GM19372 (cell line): ENCODE measurements at regions not wholly inside any gene's neighbourhood (a gene's known extent, or its start where the extent isn't known, plus 50 kb on each side); places are given as distances from the start of the nearest gene placed in this dataset.
"Not testable (repeated sequence)": the region's sequence is repeated elsewhere in the genome, so short reads cannot be mapped to it uniquely, and the experiment has no call there.

Experiments
- ATAC-seq: cut with Tn5 transposase; IDR thresholded peaks from one replicate; pipeline ENCODE4 v1.9.1; 2021; ENCODE audit warnings: mild to moderate bottlenecking, low read depth, moderate library complexity; ENCODE audit not compliant: unreplicated experiment

DNA sequence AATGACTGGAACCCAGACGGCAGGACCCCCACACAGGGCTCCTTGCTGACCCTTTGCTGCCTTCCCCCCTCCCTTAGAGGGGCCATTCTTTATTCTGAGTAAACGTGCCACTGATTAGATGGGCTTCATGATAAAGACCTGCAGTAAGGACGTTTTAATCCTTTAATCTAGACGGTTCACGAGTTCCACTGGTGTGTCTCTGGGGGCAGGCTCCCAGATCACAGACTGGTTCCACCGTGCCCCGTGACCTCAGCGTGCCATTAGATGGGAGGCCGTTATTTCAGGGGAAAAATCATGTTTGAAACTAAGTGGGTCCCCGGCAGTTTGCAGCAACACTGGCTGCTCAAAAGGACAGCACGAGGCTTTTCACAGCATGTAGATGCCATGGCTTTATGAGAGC, 246.9 kb upstream of the PLGLB2 start:
- not testable (repeated sequence) for ATAC-seq

DNA sequence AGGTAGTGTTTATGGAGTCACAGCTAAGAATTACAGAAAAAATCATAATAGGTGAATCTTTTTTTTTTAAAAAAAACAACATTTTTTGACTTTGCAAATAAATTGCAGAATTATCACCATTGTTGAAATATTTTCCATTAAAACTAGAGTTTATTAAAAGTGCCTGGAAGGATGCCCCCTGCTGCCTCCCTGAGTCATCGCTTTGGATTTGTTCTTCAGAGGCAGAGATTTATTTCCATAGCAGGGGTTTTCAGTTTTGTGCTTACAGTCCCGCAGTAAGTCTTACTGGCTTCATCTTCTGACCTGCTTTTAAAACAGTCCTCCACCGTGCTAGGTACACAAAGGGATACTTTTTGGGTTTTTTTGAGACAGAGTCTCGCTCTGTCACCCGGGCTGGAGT, 244.9 kb upstream of the PLGLB2 start:
- ATAC-seq = not testable (repeated sequence)

- ATAC-seq = not testable (repeated sequence)
These were observed 242.6 kb upstream of the PLGLB2 start for GRCh38 chr2:87505239-87505638.

- not testable (repeated sequence) for ATAC-seq
These were observed 242.0 kb upstream of the PLGLB2 start for GRCh38 chr2:87505909-87506308.

- not testable (repeated sequence) for ATAC-seq
These were observed 240.2 kb upstream of the PLGLB2 start for GRCh38 chr2:87507378-87508348.

DNA sequence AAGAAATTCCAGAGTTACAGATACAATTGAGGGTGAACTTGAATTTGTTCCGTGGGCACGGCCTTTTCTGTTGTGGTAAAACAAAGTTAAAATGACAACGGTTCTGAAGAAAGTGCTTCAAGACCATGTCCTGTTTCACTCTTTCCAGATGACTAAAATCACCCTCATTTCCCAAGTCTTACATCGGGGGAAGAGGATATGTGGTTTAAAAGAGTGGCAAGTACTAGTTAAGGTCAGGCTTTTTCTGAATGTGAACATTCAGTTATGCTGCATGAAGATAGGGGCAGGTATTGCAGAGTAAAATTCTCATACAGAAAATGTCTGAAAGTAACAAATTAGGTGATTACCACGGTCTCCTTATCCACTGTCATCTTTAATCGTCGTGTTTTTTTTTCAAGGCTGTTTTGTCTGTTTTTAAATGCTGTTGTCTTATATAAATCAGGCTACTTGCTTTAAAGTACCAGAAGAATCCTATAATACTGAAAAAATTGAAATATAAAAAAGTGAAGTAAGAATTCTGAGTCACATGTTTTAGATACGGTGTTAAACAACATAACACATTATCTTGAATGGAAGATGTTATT, 236.6 kb upstream of the PLGLB2 start:
- not testable (repeated sequence) for ATAC-seq

DNA sequence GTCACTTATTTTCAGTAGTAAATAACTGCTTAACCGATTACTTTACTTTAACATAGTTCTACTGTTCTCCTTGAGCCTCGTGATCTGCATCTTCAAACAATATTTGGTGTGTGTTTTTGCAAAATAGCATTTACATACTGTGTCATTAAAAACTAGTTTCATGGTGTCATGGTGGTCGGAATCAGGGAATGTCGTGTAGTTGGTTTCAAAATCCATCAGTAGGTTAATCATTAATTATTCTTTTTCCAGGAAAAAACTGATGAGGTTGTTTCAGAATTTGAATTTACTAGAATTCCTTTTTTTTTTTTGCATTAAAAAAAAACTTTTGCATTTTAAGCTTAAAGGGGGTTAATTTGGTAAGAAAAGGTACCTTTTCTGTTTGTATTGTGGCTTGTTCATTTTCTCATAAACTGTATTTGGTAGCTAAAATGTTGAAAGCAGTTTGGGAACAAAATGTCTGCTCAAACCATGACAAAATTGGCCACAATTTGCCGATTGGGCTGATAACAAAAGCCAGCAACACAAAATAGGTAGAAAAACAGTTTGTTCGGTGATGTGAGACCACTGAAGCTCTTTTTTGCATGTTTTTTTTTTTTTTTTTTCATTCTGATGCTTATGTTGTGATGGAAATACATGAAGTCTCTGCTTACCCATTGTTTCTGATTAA, 234.9 kb upstream of the PLGLB2 start:
- ATAC-seq = not testable (repeated sequence)

DNA sequence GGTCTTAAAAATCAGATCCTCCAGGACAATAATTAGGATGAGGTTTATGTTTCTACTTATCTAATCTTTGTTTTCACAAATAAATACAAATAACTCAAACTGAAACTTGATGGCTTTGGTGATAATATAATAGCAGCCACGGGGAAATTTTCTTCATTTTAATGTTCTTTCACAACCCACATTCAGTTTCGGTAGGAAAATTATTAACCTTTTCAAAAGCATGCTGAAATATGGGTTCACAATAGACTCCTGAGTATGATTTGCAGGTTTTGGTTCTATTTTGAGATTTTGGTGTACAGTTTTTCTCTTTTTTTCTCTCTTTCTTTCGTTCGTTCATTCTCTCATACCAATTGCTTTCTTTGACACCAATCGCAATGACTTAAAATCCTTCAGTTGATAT, 233.9 kb upstream of the PLGLB2 start:
- ATAC-seq = peak; percentile 41

DNA sequence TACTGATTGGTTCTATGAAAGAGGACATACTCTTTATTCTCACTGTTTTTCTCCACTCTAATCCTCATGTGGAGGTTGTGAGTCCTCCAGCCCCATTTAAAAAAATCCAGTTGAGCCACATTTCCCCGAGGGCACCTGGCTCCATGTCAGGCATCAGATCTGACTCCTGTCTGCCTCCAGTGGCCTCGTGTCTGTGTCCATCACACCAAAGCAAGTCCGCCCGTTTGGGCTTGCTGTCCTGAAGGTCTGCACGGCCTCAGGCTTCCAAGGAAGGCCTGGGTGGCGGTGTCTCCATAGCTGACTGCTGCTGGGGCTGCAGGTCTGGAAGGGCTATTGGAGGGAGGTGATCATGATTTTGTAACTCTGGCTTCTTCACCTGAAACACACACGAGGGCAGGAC, 233.4 kb upstream of the PLGLB2 start:
- not testable (repeated sequence) for ATAC-seq

- not testable (repeated sequence) for ATAC-seq
These were observed 232.7 kb upstream of the PLGLB2 start for GRCh38 chr2:87515226-87515625.

DNA sequence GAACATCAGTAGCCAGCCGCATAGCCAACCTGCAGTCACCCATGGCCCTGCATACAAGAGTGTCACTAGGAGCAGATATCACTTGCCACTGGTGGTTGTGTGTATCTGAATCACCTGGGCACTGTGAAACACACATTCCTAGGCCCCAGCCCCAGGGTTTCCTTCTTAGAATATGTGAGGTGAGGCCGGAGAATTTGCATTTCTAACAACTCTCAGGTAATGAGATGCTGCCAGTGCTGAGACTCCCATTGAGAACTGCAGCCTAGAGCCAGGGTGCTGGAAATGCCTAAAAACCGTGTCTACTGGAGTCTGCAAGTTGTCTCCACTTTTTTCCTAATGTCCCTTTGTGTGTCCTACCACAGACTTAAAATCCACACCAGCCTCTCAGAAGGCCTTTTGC, 232.0 kb upstream of the PLGLB2 start:
- ATAC-seq = not testable (repeated sequence)

- not testable (repeated sequence) for ATAC-seq
These were observed 231.4 kb upstream of the PLGLB2 start for GRCh38 chr2:87516369-87516967.

DNA sequence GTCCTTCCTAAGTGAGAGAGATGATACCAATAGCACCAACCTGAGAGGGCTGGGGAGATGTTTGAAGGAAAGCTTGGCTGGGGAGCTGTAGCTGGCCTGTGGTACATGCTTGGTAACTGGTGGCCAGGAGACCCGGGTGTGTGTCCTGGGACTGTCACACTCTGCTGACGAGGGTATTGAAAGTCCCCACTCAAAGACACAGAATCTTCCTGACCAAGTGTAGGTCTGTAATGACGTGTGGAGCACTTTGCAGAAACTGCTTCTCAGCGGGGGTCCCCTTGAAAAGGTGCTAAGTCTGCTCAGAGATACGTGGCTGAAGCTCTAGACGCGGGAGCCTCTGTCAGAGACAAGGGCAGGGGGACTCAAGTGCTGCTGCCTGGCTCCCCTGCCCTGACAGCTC, 230.4 kb upstream of the PLGLB2 start:
- ATAC-seq = not testable (repeated sequence)

DNA sequence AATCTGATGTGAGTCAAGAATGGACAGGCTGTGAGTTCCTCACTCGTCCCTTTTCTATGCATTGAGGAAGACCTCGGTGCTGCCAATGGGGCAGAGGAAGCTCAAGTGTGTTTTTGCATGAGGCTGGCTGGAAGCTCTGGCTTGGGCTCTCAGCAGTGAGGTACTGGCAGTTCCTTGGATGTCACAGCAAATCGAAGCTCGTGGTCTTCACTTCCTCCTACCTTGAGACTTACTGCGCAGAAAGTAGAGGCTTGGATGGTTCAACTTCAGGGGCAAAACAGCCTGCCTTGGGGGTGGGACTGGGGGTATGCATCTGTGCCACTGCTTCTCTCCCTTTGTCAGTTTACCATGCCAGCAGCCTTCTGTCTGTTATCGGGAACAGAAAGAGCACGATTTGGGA, 229.8 kb upstream of the PLGLB2 start:
- ATAC-seq = not testable (repeated sequence)

- not testable (repeated sequence) for ATAC-seq
These were observed 229.3 kb upstream of the PLGLB2 start for GRCh38 chr2:87518547-87518946.

DNA sequence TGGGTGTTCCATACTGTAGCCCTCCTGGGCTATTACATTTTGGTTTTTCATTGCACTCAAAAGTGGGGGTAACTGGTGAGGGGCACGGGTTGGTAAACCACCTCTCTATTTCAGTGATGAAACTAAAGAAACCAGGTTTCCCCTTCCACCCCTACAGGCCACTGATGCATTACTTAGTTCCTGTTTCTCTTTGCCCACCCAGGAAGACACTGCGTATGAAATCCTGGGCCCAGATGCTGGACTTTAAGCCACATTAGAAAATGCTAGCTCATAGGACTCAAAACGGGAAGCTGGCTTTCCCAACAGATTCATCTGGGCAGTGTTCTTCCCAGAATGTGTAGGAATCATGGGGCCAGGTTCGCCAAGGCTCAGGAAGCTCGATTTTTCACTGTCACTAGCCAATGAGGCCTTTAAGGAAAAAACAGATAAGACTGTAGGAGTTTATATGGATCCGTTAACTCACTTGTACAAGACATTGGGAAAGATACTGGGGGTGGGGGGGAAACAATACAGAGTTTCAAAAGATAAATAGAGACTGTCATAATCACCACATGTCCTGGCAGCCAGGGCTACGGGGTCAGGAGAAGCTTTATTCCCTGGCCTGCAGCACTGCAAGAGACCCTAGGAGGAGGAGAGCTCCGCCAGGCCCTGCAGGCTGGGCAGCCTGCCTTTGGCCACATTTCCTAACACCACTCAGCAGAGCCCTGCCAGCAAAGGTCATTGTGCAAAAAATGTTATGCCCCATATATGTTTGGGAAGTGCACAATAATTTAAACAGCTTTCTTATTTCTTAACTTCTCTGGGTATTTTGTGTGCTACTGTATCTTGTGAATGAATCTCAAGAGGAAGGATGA, 228.5 kb upstream of the PLGLB2 start:
- not testable (repeated sequence) for ATAC-seq

- peak; percentile 45 for ATAC-seq
These were observed 226.8 kb upstream of the PLGLB2 start for GRCh38 chr2:87521057-87521456.

DNA sequence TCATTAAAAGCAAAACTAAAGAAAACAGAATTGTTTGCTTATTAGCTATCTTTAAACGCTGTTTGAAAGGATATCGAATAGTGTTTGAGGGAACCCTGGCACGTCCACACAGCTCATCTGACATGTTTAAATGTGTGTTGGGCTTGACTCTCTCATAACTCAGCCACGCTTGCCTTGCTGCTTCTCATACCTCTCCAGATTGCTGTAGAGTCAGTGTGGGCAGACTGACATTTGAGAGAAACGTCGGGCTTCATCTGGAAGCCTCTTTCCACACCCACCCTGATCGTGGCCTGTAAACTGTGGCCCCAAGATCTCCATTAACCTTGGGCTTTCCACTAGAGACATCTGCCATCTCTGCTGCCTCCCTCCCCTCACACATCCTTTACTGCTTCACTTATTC, 226.4 kb upstream of the PLGLB2 start:
- ATAC-seq = not testable (repeated sequence)

GRCh38 chr2:87524619-87525188, 223.2 kb upstream of the PLGLB2 start:
- ATAC-seq = not testable (repeated sequence)
